K562 (cell line): ENCODE measurements at regions not wholly inside any gene's neighbourhood (a gene's known extent, or its start where the extent isn't known, plus 50 kb on each side); places are given as distances from the start of the nearest gene placed in this dataset.

Source experiments
- ATAC-seq: fragments of 200-7000 bp; cut with Tn5 transposase; 3 replicates; pipeline ENCODE4 v1.9.1; 2020; ENCODE audit warnings: moderate library complexity
- BruUV-seq: library from RNA; stranded (reverse); fragments of 400-500 nt; replicated peaks from 2 replicates; lab custom pipeline; 2021; lab: Mats Ljungman, UMichigan
- CTCF ChIA-PET: fragments of 300-600 bp; formaldehyde crosslinking; extraction: SDS; loops from one replicate; lab custom pipeline; 2021; ENCODE audit warnings: low intra/inter-chr PET ratio; lab: Yijun Ruan, JAX
- POLR2A ChIA-PET: fragments of 300-600, 350-650 bp; sonication (Branson Sonifier 250); formaldehyde crosslinking; extraction: SDS; loops from one replicate; lab custom pipeline; 2021; ENCODE audit warnings: antibody characterized with exemption, inconsistent platforms; lab: Yijun Ruan, JAX
- DNase-seq, 4 experiments: peaks; one replicate each; pipeline versions ENCODE4 v3.0.0 to v3.0.0-alpha.2; 2011 to 2018; ENCODE audit warnings: low spot score in 3 of 4, mixed read lengths in 3 of 4; ENCODE audit errors: extremely low read depth in 1 of 4
- FAIRE-seq: peaks from 2 replicates; lab custom pipeline; 2011; peaks lifted over from hg19 to GRCh38; lab: Jason Lieb, UNC
- H2AFZ ChIP-seq: 2 replicates; pipeline ENCODE4 v1.6.0; 2011; ENCODE audit warnings: low read depth, low read length, control low read depth, inconsistent platforms
- H3K27ac ChIP-seq: fragments of 200-600 bp; 3 replicates; pipeline ENCODE4 v1.8.0; 2011; ENCODE audit warnings: low read depth, mild to moderate bottlenecking, control low read depth, inconsistent platforms, low read length, moderate library complexity, mixed read lengths; ENCODE audit errors: extremely low read depth
- H3K27me3 ChIP-seq, 2 experiments: fragments of 300-600 bp in 1 of 2; 2 replicates in 1 of 2; 3 replicates in 1 of 2; pipeline versions ENCODE4 v1.6.0 to v1.8.0; 2011; ENCODE audit warnings: inconsistent platforms in 2 of 2, low read length in 2 of 2, mild to moderate bottlenecking in 1 of 2, mixed read lengths in 1 of 2, moderate library complexity in 1 of 2; ENCODE audit not compliant: control insufficient read depth in 2 of 2, insufficient read depth in 2 of 2
- H3K36me3 ChIP-seq: fragments of 300-600 bp; 3 replicates; pipeline ENCODE4 v1.8.0; 2011; ENCODE audit warnings: mild to moderate bottlenecking, low read length, inconsistent platforms; ENCODE audit not compliant: control insufficient read depth, insufficient read depth
- H3K4me1 ChIP-seq, 2 experiments: fragments of 200-600 bp in 1 of 2; replicated peaks in 1 of 2; 2 replicates in 1 of 2; 3 replicates in 1 of 2; pipeline versions ENCODE4 v1.5.1 to v1.8.0; 2011; ENCODE audit warnings: inconsistent platforms in 2 of 2, low read length in 2 of 2, mild to moderate bottlenecking in 1 of 2, mixed read lengths in 1 of 2, moderate library complexity in 1 of 2; ENCODE audit not compliant: control insufficient read depth in 2 of 2, insufficient read depth in 2 of 2
- H3K4me2 ChIP-seq: 2 replicates; pipeline ENCODE4 v1.6.1; 2011; ENCODE audit warnings: low read length, control low read depth, inconsistent platforms, mixed read lengths; ENCODE audit not compliant: insufficient read depth
- H3K4me3 ChIP-seq: fragments of 200-600 bp; sonication (generic), shearing (Covaris generic); 2 replicates; pipeline ENCODE4 v1.5.1; 2016; ENCODE audit warnings: control low read depth, inconsistent platforms
- H3K79me2 ChIP-seq: fragments of 200-600 bp; 3 replicates; pipeline ENCODE4 v1.8.0; 2011; ENCODE audit warnings: low read length, inconsistent platforms; ENCODE audit not compliant: control insufficient read depth, insufficient read depth
- H3K9ac ChIP-seq, 2 experiments: 2 replicates each; pipeline versions ENCODE4 v1.6.0 to v1.6.1; 2011; ENCODE audit warnings: low read depth in 2 of 2, low read length in 2 of 2, control low read depth in 1 of 2, inconsistent platforms in 1 of 2, mild to moderate bottlenecking in 1 of 2, mixed read lengths in 1 of 2; ENCODE audit not compliant: insufficient read depth in 1 of 2
- H3K9me1 ChIP-seq: one replicate; pipeline ENCODE4 v1.6.0; 2011; ENCODE audit warnings: inconsistent platforms, mild to moderate bottlenecking, low read length, moderate library complexity; ENCODE audit not compliant: control insufficient read depth, insufficient read depth
- H3K9me3 ChIP-seq: replicated peaks from 2 replicates; pipeline ENCODE4 v1.5.1; 2011; ENCODE audit warnings: low read depth, low read length, inconsistent platforms; ENCODE audit not compliant: control insufficient read depth, insufficient read depth
- H4K20me1 ChIP-seq: replicated peaks from 2 replicates; pipeline ENCODE4 v1.6.1; 2011; ENCODE audit warnings: low read length, inconsistent platforms, mixed read lengths; ENCODE audit not compliant: control insufficient read depth, insufficient read depth
- ATF1 ChIP-seq, 2 experiments: fragments of 450-650 bp in 1 of 2; IDR thresholded peaks; 2 replicates each; pipeline ENCODE4 v1.6.1; 2016; ENCODE audit warnings: missing compliant biosample characterization in 1 of 2, missing genetic modification characterization in 1 of 2
- MAX ChIP-seq: sonication (generic); formaldehyde crosslinking; IDR thresholded peaks from 2 replicates; pipeline ENCODE4 v1.9.0; 2022; ENCODE audit warnings: mild to moderate bottlenecking, missing genetic modification reagents
- OTX1 ChIP-seq: fragments of 450-650 bp; formaldehyde crosslinking; IDR thresholded peaks from 2 replicates; pipeline ENCODE4 v1.4.0; 2022; ENCODE audit warnings: mild to moderate bottlenecking
- PML ChIP-seq: IDR thresholded peaks from 2 replicates; pipeline ENCODE4 v1.6.1; 2012; ENCODE audit warnings: low read length, inconsistent platforms
- SREBF2 ChIP-seq: sonication (generic); formaldehyde crosslinking; IDR thresholded peaks from 2 replicates; pipeline ENCODE4 v1.4.0; 2020; ENCODE audit warnings: mild to moderate bottlenecking, missing genetic modification reagents
- TEAD1 ChIP-seq, 2 experiments: fragments of 450-650 bp in 1 of 2; sonication (generic) in 1 of 2; formaldehyde crosslinking; IDR thresholded peaks; 2 replicates each; pipeline versions ENCODE4 v1.4.0 to v1.8.0; 2020 to 2022; ENCODE audit warnings: mild to moderate bottlenecking in 2 of 2, missing genetic modification reagents in 1 of 2
- ZNF253 ChIP-seq: fragments of 250-450 bp; sonication (Bioruptor Pico); conservative IDR thresholded peaks from 2 replicates; pipeline ENCODE4 v1.6.1; 2021; ENCODE audit warnings: mild to moderate bottlenecking
- ZNF274 ChIP-seq: IDR thresholded peaks from 2 replicates; pipeline ENCODE4 v1.6.1; 2011; ENCODE audit warnings: low read depth, mild to moderate bottlenecking, low read length, moderate library complexity, borderline replicate concordance
- WGBS: fragments of 100-300 bp; shearing (Covaris generic); methylation state at CpG from one replicate; pipeline ENCODE4 v1.1.6; 2016; ENCODE audit warnings: low coverage, mixed read lengths; ENCODE audit not compliant: insufficient coverage; ENCODE audit errors: missing lambda C conversion rate; 5-methylcytosine and 5-hydroxymethylcytosine counted together
- in situ Hi-C: fragments of 300-500 bp; cut with MboI; formaldehyde crosslinking; loops from 4 replicates; pipeline ENCODE4 v1.15.0; 2018; ENCODE audit warnings: inconsistent platforms, mixed read lengths
- intact Hi-C: fragments of 100-400 bp; cut with micrococcal nuclease; formaldehyde crosslinking; loops from 2 replicates; pipeline ENCODE4 v1.14.2; 2022
- TF ChIP-seq, protein P1 (sequence below): fragments of 450-650 bp; IDR thresholded peaks from 2 replicates; pipeline ENCODE4 v1.6.1; 2016; ENCODE audit warnings: borderline replicate concordance

GRCh38 chr6:27836141-27836782 is 75.9 kb downstream of the OR2B2 start:
- Histone ChIP-seq H3K4me2 (peak overlapping the region; percentile 96), H3K9me3 (no peaks in the 10 kb centered on the region), H3K4me1 (peaks cover 9 to 18% of the 10 kb centered on the region in 2 experiments; a peak in 4 of 5 replicates), H3K27me3 (no peaks in the 10 kb centered on the region), H2AFZ (no peak overlapping the region), H3K36me3 (peaks cover 32% of the 10 kb centered on the region), H3K27ac (peak overlapping the region; percentile 88), H3K9ac (peak overlapping the region; percentile 92 to 98), H3K9me1 (no peaks in the 10 kb centered on the region), H3K79me2 (peaks cover 93% of the 10 kb centered on the region), H3K4me3 (peak overlapping the region; percentile 56), H4K20me1 (peaks cover 22% of the 10 kb centered on the region; the same call in 1 of the 2 replicates)
- FAIRE-seq (no peak), ATAC-seq (no peak), DNase-seq (peak in 1 of 4 experiments; percentile 41)
- in situ Hi-C loops, result loop anchor here (5.0 to 10.0 kb wide), 3 partner anchors 56 to 1809 kb away; a partner anchor contains a TSS
- WGBS, result 0% methylated on average over 3 of the region's 3 CpGs
- no TSS peak for BruUV-seq
- intact Hi-C loops, result loop anchor here (5.0 to 10.0 kb wide), 6 partner anchors 379 to 1804 kb away; a partner anchor contains a TSS
- ChIA-PET POLR2A (interaction anchor here (0.6 to 11.9 kb wide), 33 partner anchors 9 to 1880 kb away, joined by 3 to 826 read pairs (median 7); a partner anchor contains a TSS), CTCF (no interaction called here)
- TF ChIP-seq TEAD1 (CRISPR knock-in tag; IDR thresholded peaks at IDR 0.05), result 0 out of 4 replicates have a peak, but pooled peaks of 1 of the 2 experiments have one; percentile 45
- no peak for TF ChIP-seq MAX (CRISPR knock-in tag)
- peak; percentile 62; the same call in 1 of the 2 replicates for TF ChIP-seq OTX1 (CRISPR knock-in tag)
- TF ChIP-seq PML, result 0 out of 2 replicates have a peak, but pooled peaks have one; percentile 29
- no peak for TF ChIP-seq ZNF253 (CRISPR knock-in tag)
- TF ChIP-seq ZNF274, result peak; percentile 56; the same call in 1 of the 2 replicates
- no peak for TF ChIP-seq SREBF2 (CRISPR knock-in tag)
- no peak for TF ChIP-seq ATF1 (CRISPR knock-in tag; IDR thresholded peaks at IDR 0.05)
- TF ChIP-seq ATF1 (tag; IDR thresholded peaks at IDR 0.05), result no peak
- TF ChIP-seq, protein P1, sequence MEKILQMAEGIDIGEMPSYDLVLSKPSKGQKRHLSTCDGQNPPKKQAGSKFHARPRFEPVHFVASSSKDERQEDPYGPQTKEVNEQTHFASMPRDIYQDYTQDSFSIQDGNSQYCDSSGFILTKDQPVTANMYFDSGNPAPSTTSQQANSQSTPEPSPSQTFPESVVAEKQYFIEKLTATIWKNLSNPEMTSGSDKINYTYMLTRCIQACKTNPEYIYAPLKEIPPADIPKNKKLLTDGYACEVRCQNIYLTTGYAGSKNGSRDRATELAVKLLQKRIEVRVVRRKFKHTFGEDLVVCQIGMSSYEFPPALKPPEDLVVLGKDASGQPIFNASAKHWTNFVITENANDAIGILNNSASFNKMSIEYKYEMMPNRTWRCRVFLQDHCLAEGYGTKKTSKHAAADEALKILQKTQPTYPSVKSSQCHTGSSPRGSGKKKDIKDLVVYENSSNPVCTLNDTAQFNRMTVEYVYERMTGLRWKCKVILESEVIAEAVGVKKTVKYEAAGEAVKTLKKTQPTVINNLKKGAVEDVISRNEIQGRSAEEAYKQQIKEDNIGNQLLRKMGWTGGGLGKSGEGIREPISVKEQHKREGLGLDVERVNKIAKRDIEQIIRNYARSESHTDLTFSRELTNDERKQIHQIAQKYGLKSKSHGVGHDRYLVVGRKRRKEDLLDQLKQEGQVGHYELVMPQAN, result 0 out of 2 replicates have a peak, but pooled peaks have one; percentile 2
